ENCODE measurements at regions not wholly inside any gene's neighbourhood (a gene's known extent, or its start where the extent isn't known, plus 50 kb on each side); places are given as distances from the start of the nearest gene placed in this dataset.
A peak's percentile ranks its signal among the peaks of the same experiment; 100 is the strongest.
"Not testable (repeated sequence)": the region's sequence is repeated elsewhere in the genome, so short reads cannot be mapped to it uniquely, and the experiment has no call there.

- no peak for DNase-seq
These were observed 104.7 kb downstream of the GPR85 start for GRCh38 chr7:112981966-112982365.

GRCh38 chr7:112979055-112979454, 107.6 kb downstream of the GPR85 start:
- DNase-seq, result not testable (repeated sequence)

GRCh38 chr7:112977244-112977955, 109.2 kb downstream of the GPR85 start:
- DNase-seq, result not testable (repeated sequence)

- peak in 1 of 3 experiments; percentile 20 for DNase-seq
These were observed 115.9 kb downstream of the GPR85 start for GRCh38 chr7:112970771-112971170.

- no peak for DNase-seq
These were observed 116.7 kb downstream of the GPR85 start for GRCh38 chr7:112969946-112970345.

GRCh38 chr7:112965506-112965905, 121.1 kb downstream of the GPR85 start:
- no peak for DNase-seq

GRCh38 chr7:112963634-112964033, 123.0 kb downstream of the GPR85 start:
- DNase-seq, result no peak

GRCh38 chr7:112962815-112963214, 123.8 kb downstream of the GPR85 start:
- DNase-seq, result no peak

GRCh38 chr7:112959276-112959675, 127.4 kb downstream of the GPR85 start:
- no peak for DNase-seq

- no peak for DNase-seq
These were observed 127.9 kb downstream of the GPR85 start for GRCh38 chr7:112958775-112959174.

- no peak for DNase-seq
These were observed 128.7 kb downstream of the GPR85 start for GRCh38 chr7:112957901-112958300.

GRCh38 chr7:112953031-112953430, 133.6 kb downstream of the GPR85 start:
- DNase-seq, result not testable (repeated sequence)

- no peak for DNase-seq
These were observed 135.6 kb downstream of the GPR85 start for GRCh38 chr7:112951070-112951469.

- DNase-seq, result not testable (repeated sequence)
These were observed 136.9 kb downstream of the GPR85 start for GRCh38 chr7:112949682-112950081.

- DNase-seq, result no peak
These were observed 140.3 kb downstream of the GPR85 start for GRCh38 chr7:112946350-112946749.

GRCh38 chr7:112945046-112945445, 141.6 kb downstream of the GPR85 start:
- no peak for DNase-seq

- DNase-seq, result no peak
These were observed 143.6 kb downstream of the GPR85 start for GRCh38 chr7:112942981-112943380.

- DNase-seq, result not testable (repeated sequence)
These were observed 144.5 kb downstream of the GPR85 start for GRCh38 chr7:112942125-112942524.

- no peak for DNase-seq
These were observed 146.3 kb downstream of the GPR85 start for GRCh38 chr7:112940314-112940732.

GRCh38 chr7:112939574-112940313, 146.9 kb downstream of the GPR85 start:
- DNase-seq, result peak; percentile 99 to 100 (median 100)

- DNase-seq, result peak in 1 of 3 experiments; percentile 76
These were observed 147.6 kb downstream of the GPR85 start for GRCh38 chr7:112938863-112939573.

- no peak for DNase-seq
These were observed 147.6 kb upstream of the TMEM168 start for GRCh38 chr7:112937651-112938415.

- no peak for DNase-seq
These were observed 143.4 kb upstream of the TMEM168 start for GRCh38 chr7:112933598-112933997.
